Hematopoietic multipotent progenitor cell treated with erythropoietin and hydrocortisone succinate and interleukin-3 and kit ligand, for 17 days (in vitro differentiated cells): ENCODE measurements at regions not wholly inside any gene's neighbourhood (a gene's known extent, or its start where the extent isn't known, plus 50 kb on each side); places are given as distances from the start of the nearest gene placed in this dataset.
"Not testable (repeated sequence)": the region's sequence is repeated elsewhere in the genome, so short reads cannot be mapped to it uniquely, and the experiment has no call there.

ENCODE experiments used
- DNase-seq: peaks from one replicate; pipeline ENCODE4 v3.0.0-alpha.2; 2015; ENCODE audit warnings: low spot score

DNA sequence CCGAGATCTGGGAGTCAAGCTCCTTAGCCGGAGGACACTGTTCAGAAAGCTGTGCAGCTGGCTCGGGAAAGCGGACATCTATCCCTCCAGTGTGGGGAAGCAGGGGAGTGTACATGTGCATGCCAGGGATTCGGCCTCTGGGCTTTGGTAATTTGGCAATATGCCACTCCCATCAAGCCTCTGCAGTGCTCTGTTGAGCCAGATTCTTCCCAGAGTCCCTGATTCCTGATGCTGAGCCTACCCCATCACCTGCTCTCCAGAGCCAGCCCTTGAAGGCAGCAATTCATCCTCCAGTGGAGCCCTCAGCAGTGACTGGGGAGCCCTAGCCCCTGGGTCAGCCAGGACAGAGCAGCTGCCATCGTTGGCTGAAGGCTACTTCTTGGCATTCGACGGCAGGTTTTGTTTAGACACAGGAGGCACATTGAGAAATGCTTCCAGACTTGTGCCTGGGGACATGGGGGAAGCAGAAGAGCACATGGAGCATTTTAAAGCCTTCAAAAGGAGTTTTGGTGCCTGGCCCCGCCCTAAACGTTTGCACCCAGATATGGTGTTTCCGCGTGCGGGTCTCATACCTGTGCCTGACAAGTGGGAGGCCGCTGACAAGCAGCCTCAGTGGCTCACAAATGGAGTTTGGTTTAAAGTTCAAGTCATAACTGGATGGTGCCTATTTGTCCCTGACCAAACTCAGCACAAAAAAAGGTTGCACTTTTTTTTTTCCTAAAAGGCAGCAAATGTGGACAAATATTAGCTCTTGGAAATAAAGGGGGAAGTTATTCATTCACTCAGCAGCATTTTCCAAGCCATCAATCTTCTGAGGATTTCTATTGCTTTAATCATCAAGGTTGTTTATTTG lies 272.8 kb downstream of the CYRIA start:
- no peak for DNase-seq

DNA sequence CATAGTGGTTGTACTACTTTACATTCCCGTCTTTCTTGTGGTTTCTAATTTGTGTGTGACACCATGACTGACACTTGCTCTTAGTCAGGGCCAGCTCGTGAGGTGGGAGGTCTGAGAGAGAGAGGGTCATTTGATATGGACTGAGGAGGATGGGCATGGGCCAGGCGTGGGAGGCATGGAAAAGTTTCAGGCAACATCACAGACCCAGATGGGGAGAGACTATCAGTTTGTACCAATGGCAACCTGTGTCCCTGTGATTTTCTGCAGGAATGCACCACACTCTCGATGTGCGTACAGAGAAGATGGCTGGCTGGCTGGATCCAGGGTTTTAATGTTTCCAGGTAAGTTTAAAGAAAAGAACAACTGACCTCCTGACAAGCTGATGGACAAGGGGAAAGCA lies 273.6 kb downstream of the CYRIA start:
- DNase-seq, result no peak

DNA sequence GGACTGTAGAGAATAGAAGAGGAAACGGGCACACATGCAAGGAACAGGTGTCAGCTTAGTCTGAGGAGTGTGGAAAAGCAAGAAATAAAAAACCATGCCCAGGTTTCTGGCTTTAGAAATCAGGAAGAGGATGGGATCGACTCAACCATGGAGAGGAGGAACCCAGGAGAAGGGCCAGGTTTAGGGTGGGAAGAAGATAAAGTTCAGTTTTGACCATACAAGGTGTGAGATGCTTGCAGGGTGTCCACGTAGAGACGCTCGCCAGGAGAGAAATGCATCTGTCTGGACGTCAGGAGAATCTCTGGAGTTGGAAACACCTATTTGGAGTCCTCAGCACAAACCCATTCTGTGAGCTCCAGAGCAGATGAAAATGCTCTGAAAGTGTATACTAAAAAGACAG lies 275.1 kb downstream of the CYRIA start:
- DNase-seq, result no peak

DNA sequence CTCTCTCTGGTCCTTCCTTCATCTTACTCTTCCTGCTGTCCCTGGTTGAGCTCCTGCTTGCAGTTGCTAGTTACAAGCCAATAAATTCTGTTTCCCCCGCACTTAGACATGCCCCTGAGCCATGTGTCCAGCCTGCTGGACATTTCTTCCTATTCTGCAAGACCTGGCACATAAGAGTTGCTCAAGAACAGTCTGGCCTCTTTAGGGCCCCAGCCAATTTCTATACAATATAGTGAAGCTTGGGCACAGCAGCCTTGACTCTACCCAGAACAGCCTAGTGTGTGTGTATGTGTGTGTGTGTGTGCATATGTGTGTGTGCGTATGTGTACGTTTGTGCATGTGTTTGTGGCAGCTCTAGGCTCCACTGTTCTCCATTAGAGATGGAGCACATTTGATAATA lies 276.0 kb downstream of the CYRIA start:
- no peak for DNase-seq

DNA sequence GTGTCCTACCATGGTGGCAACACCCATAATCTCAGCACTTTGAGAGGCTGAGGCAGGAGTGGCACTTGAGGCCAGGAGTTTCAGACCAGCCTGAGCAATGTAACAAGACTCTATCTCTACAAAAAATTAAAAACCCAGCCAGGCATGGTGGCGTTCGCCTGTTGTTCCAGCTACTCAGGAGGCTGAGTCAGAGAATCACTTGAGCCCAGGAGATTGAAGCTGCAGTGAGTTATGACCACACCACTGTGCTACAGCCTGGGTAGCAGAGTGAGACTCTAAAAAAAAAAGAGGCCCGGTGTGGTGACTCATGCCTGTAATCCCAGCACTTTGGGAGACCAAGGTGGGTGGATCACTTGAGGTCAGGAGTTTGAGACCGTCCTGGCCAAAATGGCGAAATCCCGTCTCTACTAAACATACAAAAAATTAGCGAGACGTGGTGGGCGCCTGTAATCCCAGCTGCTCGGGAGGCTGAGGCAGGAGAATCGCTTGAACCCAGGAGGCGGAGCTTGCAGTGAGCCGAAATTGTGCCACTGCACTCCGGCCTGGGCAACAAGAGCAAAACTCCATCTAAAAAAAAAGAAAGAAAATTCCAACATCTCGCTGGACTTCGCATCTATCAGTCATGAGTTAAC lies 277.3 kb downstream of the CYRIA start:
- DNase-seq, result not testable (repeated sequence)

GRCh38 chr2:16387461-16387984 lies 278.1 kb downstream of the CYRIA start:
- no peak for DNase-seq

DNA sequence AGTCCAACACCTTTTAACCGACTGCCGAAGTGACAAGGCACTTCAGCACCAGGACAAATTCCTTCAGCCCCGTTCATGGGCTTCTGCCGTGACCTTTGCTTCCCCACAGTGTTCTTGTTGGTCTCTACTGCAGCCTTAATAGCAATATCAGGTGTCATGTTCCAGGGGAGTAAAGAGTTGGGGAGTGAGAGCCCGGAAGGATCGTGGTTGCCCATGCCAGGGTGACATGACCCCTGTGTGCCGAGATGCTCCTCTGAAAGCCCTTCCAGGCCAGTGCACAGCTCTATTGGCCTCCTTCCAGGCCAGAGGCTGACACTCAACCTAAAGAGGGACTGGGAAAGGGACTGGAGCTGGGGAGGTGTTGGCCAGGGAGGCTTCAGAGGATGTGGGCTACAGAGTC lies 279.2 kb downstream of the CYRIA start:
- DNase-seq, result no peak

GRCh38 chr2:16386031-16386430 lies 279.6 kb downstream of the CYRIA start:
- DNase-seq, result no peak

DNA sequence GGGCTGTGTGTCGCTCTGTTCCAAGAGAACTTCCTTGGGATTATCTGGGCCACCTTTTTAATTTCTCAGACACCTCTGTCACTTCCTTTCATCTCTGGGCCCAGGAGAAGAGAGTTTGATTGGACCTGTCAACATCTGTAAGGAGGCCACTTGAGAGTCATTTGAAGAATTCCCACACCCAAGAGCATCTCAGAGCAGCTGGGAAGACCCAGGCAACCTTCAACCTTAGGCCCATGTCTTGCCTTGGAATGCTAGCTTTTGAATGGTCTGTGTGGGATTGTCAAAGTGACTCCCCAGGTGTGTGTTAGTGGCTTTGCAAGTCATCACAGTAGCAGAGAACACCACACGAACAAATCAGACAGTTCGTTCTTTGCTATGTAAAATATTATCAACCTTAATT lies 280.3 kb downstream of the CYRIA start:
- DNase-seq, result no peak

- DNase-seq, result no peak
These were observed 282.2 kb downstream of the CYRIA start for GRCh38 chr2:16383411-16383810.

DNA sequence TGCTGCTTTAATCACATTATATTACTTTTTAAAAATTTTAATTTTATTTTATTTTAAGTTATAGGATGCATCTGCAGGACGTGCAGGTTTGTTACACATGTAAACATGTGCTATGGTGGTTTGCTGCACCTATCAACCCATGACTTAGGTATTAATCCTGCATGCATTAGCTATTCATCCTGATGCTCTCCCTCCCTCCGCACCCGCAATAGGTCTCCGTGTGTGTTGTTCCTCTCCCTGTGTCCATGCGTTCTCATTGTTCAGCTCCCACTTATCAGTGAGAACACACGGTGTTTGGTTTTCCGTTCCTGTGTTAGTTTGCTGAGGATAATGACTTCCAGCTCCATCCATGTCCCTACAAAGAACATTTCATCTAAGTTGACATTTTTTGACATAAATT lies 283.2 kb downstream of the CYRIA start:
- DNase-seq, result no peak

DNA sequence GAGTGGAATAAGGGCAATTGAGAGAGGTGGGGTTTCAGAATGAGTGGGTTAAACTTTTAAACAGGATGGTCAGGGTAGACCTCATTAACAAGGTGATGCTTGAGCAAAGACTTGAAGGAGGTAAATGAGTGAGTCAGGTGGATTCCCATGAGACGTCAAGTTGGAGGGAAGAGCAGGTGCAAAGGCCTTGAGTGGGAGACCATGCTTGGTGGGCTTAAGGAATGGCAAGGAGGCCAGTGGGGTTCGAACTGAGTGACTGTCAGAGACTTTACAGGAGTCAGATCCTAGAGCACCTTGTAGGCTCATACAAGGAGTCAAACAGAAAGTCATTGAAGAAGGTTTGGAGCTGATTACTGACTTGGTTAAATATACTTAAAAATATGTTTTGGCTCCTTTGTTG lies 284.1 kb downstream of the CYRIA start:
- DNase-seq, result no peak

GRCh38 chr2:16379901-16380300 lies 285.7 kb downstream of the CYRIA start:
- not testable (repeated sequence) for DNase-seq

DNA sequence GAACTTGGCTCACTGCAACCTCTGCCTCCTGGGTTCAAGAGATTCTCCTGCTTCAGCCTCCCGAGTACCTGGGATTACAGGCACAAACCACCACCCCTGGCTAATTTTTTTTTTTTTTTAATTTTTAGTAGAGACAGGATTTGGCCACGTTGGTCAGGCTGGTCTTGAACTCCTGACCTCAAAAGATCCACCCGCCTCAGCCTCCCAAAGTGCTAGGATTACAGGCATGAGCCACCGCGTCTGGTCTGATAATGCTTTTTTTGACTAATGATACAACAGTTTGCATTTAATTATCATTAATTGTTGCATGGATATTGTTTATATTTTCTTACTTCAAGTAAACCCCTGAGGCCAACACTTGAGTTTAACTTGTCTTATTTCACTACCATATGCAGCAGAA lies 286.6 kb downstream of the CYRIA start:
- DNase-seq, result not testable (repeated sequence)

DNA sequence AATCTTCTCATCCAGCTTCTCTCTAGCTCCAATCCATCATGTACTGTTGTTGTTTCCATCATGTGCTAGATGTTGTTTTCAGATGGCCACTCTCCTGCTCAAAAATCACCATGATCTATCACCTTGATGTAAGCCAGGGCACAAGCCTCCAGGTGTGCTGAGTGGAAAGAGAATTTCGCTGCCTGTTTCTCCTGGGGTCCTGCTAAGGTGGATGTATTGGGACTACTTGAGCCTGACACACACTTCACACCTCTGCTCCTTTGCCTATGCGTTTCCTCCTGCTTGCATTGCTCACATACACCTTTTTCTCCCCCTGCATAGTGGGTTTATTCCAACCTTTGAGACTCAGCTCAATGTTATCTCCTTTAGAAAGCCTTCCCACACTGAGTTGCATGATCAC lies 287.6 kb downstream of the CYRIA start:
- no peak for DNase-seq

- no peak for DNase-seq
These were observed 289.7 kb downstream of the CYRIA start for GRCh38 chr2:16375981-16376380.

DNA sequence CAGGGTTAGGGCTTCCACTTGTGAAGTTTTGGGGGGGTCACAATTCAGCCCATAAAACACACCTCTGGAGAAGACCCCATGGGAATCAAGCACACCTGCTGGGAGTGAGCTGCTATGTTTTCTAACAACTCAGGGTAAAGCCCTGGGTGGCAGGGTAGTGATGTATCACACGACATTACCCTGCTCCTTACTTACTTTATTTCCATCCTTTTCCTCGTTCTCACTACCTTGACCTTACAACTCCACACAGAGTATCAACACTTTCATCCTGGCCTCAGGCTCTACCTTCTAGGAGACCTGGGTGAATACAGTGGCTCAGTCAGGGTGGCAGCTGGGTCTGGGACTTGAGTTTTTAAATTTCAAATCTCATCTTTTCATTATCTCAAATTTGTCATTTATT lies 290.3 kb downstream of the CYRIA start:
- no peak for DNase-seq

DNA sequence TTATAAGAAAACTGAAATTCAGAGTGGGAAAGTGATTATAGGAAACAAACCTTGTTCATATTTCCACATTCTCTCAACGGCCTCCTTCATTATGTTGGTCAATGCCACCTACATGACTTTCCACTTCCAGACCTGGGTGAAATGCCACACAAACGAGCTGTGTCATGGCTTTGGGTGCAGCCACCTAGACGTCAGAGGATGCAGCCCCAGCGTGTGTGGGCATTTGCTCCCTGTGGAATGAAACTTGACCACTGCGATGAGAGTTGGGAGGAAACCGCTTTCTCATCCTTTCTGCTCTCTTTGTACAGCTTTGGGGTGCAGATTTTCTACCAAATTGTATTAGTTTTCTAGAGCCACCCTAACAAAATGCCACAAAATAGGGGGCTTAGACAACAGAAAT lies 291.0 kb downstream of the CYRIA start:
- DNase-seq, result no peak

DNA sequence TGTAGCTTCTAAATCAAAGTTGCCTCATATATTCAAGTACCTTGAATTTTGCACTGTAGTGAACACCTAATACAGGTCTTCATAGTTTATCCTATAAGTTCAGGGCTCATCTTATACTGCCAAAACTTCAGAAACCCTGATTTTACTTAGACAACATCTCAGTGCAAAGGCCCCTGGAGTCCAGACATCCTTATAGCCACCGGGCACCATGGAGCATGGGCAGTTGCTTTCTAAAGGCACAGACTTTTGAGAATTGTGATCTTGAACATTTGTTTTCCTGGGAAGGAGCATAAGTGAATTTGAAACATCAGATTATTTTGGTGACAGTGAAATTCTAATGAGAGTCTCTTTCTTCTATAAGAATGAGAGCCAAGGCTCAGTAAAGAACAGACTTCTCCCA lies 292.3 kb downstream of the CYRIA start:
- no peak for DNase-seq

- no peak for DNase-seq
These were observed 293.9 kb downstream of the CYRIA start for GRCh38 chr2:16371751-16372150.

GRCh38 chr2:16368951-16369350 lies 296.7 kb downstream of the CYRIA start:
- no peak for DNase-seq

- no peak for DNase-seq
These were observed 297.3 kb downstream of the CYRIA start for GRCh38 chr2:16368328-16368727.

- DNase-seq, result no peak
These were observed 300.3 kb downstream of the CYRIA start for GRCh38 chr2:16365366-16365765.

GRCh38 chr2:16363581-16363980 lies 302.1 kb downstream of the CYRIA start:
- DNase-seq, result no peak
